Adrenal gland (tissue), 9 donors: ENCODE measurements at regions not wholly inside any gene's neighbourhood (a gene's known extent, or its start where the extent isn't known, plus 50 kb on each side); places are given as distances from the start of the nearest gene placed in this dataset.

Experiments
- DNase-seq, 7 donors: peaks; one replicate each; pipeline ENCODE4 v3.0.0-alpha.2; 2019 to 2020
- H3K27ac ChIP-seq, 5 donors: fragments of 200-600 bp; sonication (generic) in 4 of 5; 1 replicate in 3 of 5; 2 replicates in 2 of 5; pipeline versions ENCODE4 v1.5.1 to v1.8.0; 2016 to 2020; ENCODE audit warnings: mild to moderate bottlenecking in 1 of 5
- H3K27me3 ChIP-seq: fragments of 200-600 bp; 2 replicates; pipeline ENCODE4 v1.8.0; 2021
- H3K36me3 ChIP-seq, 2 donors: fragments of 200-600 bp; replicated peaks in 1 of 2; 1 replicate in 1 of 2; 2 replicates in 1 of 2; pipeline versions ENCODE4 v1.5.1 to v1.8.0; 2018 to 2022
- H3K4me1 ChIP-seq, 2 donors: fragments of 200-600 bp; replicated peaks in 1 of 2; 1 replicate in 1 of 2; 2 replicates in 1 of 2; pipeline versions ENCODE4 v1.5.1 to v1.8.0; 2018 to 2021
- H3K4me3 ChIP-seq, 4 donors: fragments of 200-600 bp; sonication (generic) in 3 of 4; one replicate each; pipeline ENCODE4 v1.5.1; 2016 to 2018
- H3K9me3 ChIP-seq, 3 donors: fragments of 200-600 bp; sonication (generic) in 1 of 3; replicated peaks in 1 of 3; 1 replicate in 2 of 3; 2 replicates in 1 of 3; pipeline versions ENCODE4 v1.5.1 to v1.8.0; 2016 to 2021
- POLR2A ChIP-seq, 2 donors: fragments of 450-650 bp; IDR thresholded peaks; one replicate each; pipeline ENCODE4 v1.6.1; 2017; ENCODE audit warnings: antibody characterized with exemption in 2 of 2, mild to moderate bottlenecking in 2 of 2, moderate library complexity in 1 of 2
- WGBS, 4 donors: extraction: QIAGEN DNeasy Blood & Tissue Kit in 2 of 4; methylation state at CpG; one replicate each; pipeline versions ENCODE4 v1.1.5 to v1.1.7; 2013 to 2017; 5-methylcytosine and 5-hydroxymethylcytosine counted together
- intact Hi-C, 2 donors: fragments of 100-400 bp; cut with DNase I; formaldehyde crosslinking; loops; one replicate each; pipeline versions ENCODE4 v1.14.1 to v1.15.0; 2022 to 2023
- TF ChIP-seq, protein P1 (sequence below), 6 experiments: fragments of 450-650 bp in 4 of 6; fragments of 200-600 bp in 2 of 6; sonication (generic) in 1 of 6; IDR thresholded peaks; 1 replicate in 5 of 6; 2 replicates in 1 of 6; pipeline versions ENCODE4 v1.5.1 to v1.8.0; 2016 to 2021; ENCODE audit warnings: antibody characterized with exemption in 6 of 6, mild to moderate bottlenecking in 2 of 6, moderate library complexity in 1 of 6
- donor health status: healthy with polysubstance abuse.
- donor health status: Bipolar disorder and iron deficiency.
- donor health status: DM: yes; HTN: yes; CAD: no.
- donor health status: DM: no; HTN: no; CAD: no.
- donor health status: DM: no; HTN: no; CAD: no.

DNA sequence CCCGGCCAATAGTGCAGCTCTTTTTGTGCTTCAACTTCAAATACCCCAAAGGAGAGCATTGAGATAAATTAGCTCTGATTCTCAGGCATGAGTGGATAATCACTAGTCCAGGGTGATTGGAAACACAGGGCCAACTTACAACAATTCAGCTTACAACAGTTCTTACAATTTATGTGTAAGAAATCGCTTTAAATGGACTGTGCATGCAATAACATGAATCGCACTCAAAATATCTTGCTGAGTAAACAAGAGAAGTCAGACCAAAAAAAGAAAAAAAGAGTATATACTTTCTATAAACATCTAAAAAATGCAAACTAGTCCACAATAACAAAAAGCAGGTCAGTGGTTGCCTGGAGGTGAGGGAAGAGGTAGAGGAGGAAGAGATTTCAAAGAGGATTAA is 150.6 kb upstream of the EDIL3 start:
- H3K36me3 ChIP-seq, result no peaks in the 10 kb centered on the region
- no peaks in the 10 kb centered on the region for H3K9me3 ChIP-seq
- WGBS, 4 donors, result 88 to 93% (median 90%) methylated on average over 3 of the region's 3 CpGs
- H3K4me1 ChIP-seq, result no peaks in the 10 kb centered on the region
- H3K27ac ChIP-seq, result no peak overlapping the region
- no peak for DNase-seq
- intact Hi-C loops, result no loop called here
- H3K4me3 ChIP-seq, result no peak overlapping the region
- H3K27me3 ChIP-seq, result no peaks in the 10 kb centered on the region
- TF ChIP-seq POLR2A (IDR thresholded peaks at IDR 0.05), result no peak
- TF ChIP-seq, protein P1, sequence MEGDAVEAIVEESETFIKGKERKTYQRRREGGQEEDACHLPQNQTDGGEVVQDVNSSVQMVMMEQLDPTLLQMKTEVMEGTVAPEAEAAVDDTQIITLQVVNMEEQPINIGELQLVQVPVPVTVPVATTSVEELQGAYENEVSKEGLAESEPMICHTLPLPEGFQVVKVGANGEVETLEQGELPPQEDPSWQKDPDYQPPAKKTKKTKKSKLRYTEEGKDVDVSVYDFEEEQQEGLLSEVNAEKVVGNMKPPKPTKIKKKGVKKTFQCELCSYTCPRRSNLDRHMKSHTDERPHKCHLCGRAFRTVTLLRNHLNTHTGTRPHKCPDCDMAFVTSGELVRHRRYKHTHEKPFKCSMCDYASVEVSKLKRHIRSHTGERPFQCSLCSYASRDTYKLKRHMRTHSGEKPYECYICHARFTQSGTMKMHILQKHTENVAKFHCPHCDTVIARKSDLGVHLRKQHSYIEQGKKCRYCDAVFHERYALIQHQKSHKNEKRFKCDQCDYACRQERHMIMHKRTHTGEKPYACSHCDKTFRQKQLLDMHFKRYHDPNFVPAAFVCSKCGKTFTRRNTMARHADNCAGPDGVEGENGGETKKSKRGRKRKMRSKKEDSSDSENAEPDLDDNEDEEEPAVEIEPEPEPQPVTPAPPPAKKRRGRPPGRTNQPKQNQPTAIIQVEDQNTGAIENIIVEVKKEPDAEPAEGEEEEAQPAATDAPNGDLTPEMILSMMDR (IDR thresholded peaks at IDR 0.05), result no peak

DNA sequence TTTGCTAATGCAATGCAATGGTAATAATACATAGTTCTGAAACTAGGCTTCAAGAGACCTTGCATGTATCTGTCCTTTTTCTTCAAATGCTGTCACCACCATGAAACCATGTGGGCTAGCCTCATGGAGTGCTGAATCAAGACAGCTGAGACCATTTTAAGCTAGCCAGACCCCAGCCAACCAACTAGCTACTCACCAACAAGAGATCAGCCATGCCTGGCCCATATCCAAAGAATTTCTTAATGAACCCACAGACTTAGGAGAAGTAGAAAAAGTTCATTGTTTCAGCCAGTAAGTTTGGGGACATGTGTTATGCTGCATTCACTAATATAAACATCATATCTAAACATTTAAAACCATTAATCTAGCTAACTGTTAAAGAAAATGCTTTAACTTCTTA is 139.8 kb upstream of the EDIL3 start:
- intact Hi-C loops, result no loop called here
- no peak for DNase-seq
- H3K9me3 ChIP-seq, result no peaks in the 10 kb centered on the region
- no peaks in the 10 kb centered on the region for H3K36me3 ChIP-seq
- H3K27me3 ChIP-seq, result no peaks in the 10 kb centered on the region
- no peaks in the 10 kb centered on the region for H3K4me1 ChIP-seq
- no peak overlapping the region for H3K4me3 ChIP-seq
- TF ChIP-seq, protein P1 (IDR thresholded peaks at IDR 0.05), result no peak
- TF ChIP-seq POLR2A (IDR thresholded peaks at IDR 0.05), result no peak
- no peak overlapping the region for H3K27ac ChIP-seq

DNA sequence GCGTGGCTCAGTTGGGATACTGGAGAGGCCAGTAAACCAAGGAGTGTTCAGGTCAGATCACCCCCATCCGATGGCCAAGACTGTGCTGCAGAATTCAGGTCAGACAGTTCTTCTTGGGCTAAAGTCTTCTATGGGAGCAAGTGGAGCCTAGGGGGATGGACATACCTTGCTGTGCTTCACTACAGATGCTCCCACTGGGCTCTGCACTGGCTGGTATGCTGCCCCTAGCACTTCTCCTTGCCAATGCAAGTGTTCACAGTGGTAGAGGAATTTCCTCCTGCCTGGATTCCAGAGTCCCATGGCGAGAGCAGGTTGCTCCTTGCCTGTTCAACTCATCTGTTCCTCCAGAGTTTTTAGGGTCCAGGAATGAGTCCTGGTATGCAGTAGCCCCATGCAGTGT is 134.2 kb upstream of the EDIL3 start:
- no peak for DNase-seq

DNA sequence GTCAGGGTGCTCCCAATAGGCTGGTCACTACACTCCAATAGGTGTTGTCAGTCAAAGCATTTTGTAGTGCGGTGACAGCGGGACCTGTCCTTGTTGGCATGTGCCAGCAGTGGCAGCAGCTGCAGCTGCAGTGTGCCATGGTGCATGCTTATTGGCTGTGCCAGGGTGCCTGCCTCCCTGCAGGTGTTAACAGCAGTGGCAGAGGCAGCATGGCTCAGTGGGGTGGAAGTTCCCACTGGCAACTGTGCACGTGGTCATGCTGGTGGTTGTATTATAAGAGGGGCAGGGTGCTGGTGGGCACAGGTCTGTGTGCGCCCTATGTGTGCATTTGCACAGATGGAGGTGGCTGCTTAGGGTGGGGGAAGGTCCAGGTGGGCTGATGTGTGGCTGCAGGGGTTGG is 133.7 kb upstream of the EDIL3 start:
- H3K4me1 ChIP-seq, result no peaks in the 10 kb centered on the region
- no peak overlapping the region for H3K27ac ChIP-seq
- no peak for DNase-seq
- no peaks in the 10 kb centered on the region for H3K27me3 ChIP-seq
- H3K9me3 ChIP-seq, result no peaks in the 10 kb centered on the region
- TF ChIP-seq POLR2A (IDR thresholded peaks at IDR 0.05), result no peak
- TF ChIP-seq, protein P1 (IDR thresholded peaks at IDR 0.05), result no peak
- 76 to 98% (median 94%) methylated on average over 2 to 4 of the region's 4 CpGs for WGBS, 4 donors
- intact Hi-C loops, result no loop called here
- no peak overlapping the region for H3K4me3 ChIP-seq
- H3K36me3 ChIP-seq, result no peaks in the 10 kb centered on the region

More for the DNA sequence above, 134.2 kb upstream of the EDIL3 start:
- Histone ChIP-seq H3K27ac (no peak overlapping the region), H3K9me3 (no peaks in the 10 kb centered on the region), H3K27me3 (no peaks in the 10 kb centered on the region), H3K4me3 (no peak overlapping the region), H3K4me1 (no peaks in the 10 kb centered on the region), H3K36me3 (no peaks in the 10 kb centered on the region)
- intact Hi-C loops, result no loop called here
- 83 to 94% (median 88%) methylated on average over 2 to 3 of the region's 3 CpGs for WGBS, 4 donors
- no peak for TF ChIP-seq POLR2A (IDR thresholded peaks at IDR 0.05)
- TF ChIP-seq, protein P1 (IDR thresholded peaks at IDR 0.05), result no peak
